OCI-LY7 (cell line): ENCODE measurements at regions not wholly inside any gene's neighbourhood (a gene's known extent, or its start where the extent isn't known, plus 50 kb on each side); places are given as distances from the start of the nearest gene placed in this dataset.

ENCODE experiments used
- CTCF ChIP-seq: fragments of 200-600 bp; sonication (generic); conservative IDR thresholded peaks from 2 replicates; pipeline ENCODE4 v1.5.1; 2014; ENCODE audit warnings: mild to moderate bottlenecking, antibody characterized with exemption, low read length, moderate library complexity, mixed read lengths
- EZH2phosphoT487 ChIP-seq: fragments of 200-600 bp; sonication (generic); IDR thresholded peaks from 2 replicates; pipeline ENCODE4 v1.6.1; 2018; ENCODE audit warnings: low read depth, borderline replicate concordance, mild to moderate bottlenecking, mixed run types, antibody characterized with exemption, low read length, moderate library complexity, mixed read lengths

GRCh38 chr2:144130551-144130950, 389.4 kb downstream of the ZEB2 start:
- TF ChIP-seq CTCF (no peak), EZH2phosphoT487 (no peak)
